Thoracic aorta (tissue), 2 donors: ENCODE measurements at regions not wholly inside any gene's neighbourhood (a gene's known extent, or its start where the extent isn't known, plus 50 kb on each side); places are given as distances from the start of the nearest gene placed in this dataset.
A peak's percentile ranks its signal among the peaks of the same experiment; 100 is the strongest.

ENCODE experiments used
- ATAC-seq: fragments of 150-250 bp; one replicate; pipeline ENCODE4 v1.8.0; 2017; ENCODE audit warnings: low read depth; ENCODE audit not compliant: insufficient number of reproducible peaks, low FRiP score
- DNase-seq: peaks from one replicate; pipeline ENCODE4 v3.0.0-alpha.2; 2020; ENCODE audit warnings: low spot score
- H3K27ac ChIP-seq, 2 donors: fragments of 200-600 bp; sonication (generic); 1 replicate in 1 of 2; 2 replicates in 1 of 2; pipeline ENCODE4 v1.5.1; 2016; ENCODE audit warnings: mild to moderate bottlenecking in 2 of 2, moderate library complexity in 2 of 2
- H3K27me3 ChIP-seq: fragments of 200-600 bp; sonication (generic); replicated peaks from 2 replicates; pipeline ENCODE4 v1.6.0; 2016; ENCODE audit warnings: mild to moderate bottlenecking; ENCODE audit not compliant: insufficient read depth
- H3K36me3 ChIP-seq: fragments of 200-600 bp; sonication (generic); one replicate; pipeline ENCODE4 v1.5.1; 2016
- H3K4me1 ChIP-seq, 2 donors: fragments of 200-600 bp; sonication (generic); 1 replicate in 1 of 2; 2 replicates in 1 of 2; pipeline versions ENCODE4 v1.5.1 to v1.6.0; 2016; ENCODE audit warnings: low read depth in 2 of 2, mild to moderate bottlenecking in 1 of 2; ENCODE audit not compliant: control insufficient read depth in 1 of 2
- H3K4me3 ChIP-seq: fragments of 200-600 bp; sonication (generic); 2 replicates; pipeline ENCODE4 v1.5.1; 2016; ENCODE audit warnings: mild to moderate bottlenecking
- H3K9me3 ChIP-seq: fragments of 200-600 bp; sonication (generic); 2 replicates; pipeline ENCODE4 v1.5.1; 2016
- TF ChIP-seq, protein P1 (sequence below): fragments of 200-600 bp; sonication (generic); IDR thresholded peaks from one replicate; pipeline ENCODE4 v1.5.1; 2019; ENCODE audit warnings: antibody characterized with exemption

DNA sequence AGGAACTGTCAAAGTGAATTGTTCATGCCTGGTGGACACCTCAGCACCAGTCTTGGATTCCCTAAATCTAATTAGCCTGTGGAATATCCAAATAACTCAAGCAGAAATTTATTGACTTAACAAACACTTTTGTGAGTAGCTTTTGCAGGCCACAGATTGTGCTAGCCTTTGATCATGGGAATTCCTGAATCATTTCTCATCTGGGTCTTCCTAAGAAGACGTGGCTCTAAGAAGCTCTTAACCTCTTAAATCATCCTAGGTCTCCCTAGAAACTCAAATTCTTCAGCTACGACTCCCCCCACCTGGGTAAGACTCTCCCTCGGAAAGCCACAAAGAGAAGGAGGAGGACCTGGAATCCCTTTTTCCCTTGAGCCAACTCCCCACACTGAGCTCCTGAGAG is 53.8 kb upstream of the PSEN2 start:
- ATAC-seq, result no peak
- H3K27me3 ChIP-seq, result no peaks in the 10 kb centered on the region
- peaks cover 2 to 18% of the 10 kb centered on the region in 2 donors for H3K4me1 ChIP-seq
- TF ChIP-seq, protein P1, sequence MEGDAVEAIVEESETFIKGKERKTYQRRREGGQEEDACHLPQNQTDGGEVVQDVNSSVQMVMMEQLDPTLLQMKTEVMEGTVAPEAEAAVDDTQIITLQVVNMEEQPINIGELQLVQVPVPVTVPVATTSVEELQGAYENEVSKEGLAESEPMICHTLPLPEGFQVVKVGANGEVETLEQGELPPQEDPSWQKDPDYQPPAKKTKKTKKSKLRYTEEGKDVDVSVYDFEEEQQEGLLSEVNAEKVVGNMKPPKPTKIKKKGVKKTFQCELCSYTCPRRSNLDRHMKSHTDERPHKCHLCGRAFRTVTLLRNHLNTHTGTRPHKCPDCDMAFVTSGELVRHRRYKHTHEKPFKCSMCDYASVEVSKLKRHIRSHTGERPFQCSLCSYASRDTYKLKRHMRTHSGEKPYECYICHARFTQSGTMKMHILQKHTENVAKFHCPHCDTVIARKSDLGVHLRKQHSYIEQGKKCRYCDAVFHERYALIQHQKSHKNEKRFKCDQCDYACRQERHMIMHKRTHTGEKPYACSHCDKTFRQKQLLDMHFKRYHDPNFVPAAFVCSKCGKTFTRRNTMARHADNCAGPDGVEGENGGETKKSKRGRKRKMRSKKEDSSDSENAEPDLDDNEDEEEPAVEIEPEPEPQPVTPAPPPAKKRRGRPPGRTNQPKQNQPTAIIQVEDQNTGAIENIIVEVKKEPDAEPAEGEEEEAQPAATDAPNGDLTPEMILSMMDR, result no peak
- no peak for DNase-seq
- H3K36me3 ChIP-seq, result no peaks in the 10 kb centered on the region
- H3K4me3 ChIP-seq, result no peak overlapping the region
- H3K27ac ChIP-seq, result no peak overlapping the region
- H3K9me3 ChIP-seq, result no peaks in the 10 kb centered on the region

DNA sequence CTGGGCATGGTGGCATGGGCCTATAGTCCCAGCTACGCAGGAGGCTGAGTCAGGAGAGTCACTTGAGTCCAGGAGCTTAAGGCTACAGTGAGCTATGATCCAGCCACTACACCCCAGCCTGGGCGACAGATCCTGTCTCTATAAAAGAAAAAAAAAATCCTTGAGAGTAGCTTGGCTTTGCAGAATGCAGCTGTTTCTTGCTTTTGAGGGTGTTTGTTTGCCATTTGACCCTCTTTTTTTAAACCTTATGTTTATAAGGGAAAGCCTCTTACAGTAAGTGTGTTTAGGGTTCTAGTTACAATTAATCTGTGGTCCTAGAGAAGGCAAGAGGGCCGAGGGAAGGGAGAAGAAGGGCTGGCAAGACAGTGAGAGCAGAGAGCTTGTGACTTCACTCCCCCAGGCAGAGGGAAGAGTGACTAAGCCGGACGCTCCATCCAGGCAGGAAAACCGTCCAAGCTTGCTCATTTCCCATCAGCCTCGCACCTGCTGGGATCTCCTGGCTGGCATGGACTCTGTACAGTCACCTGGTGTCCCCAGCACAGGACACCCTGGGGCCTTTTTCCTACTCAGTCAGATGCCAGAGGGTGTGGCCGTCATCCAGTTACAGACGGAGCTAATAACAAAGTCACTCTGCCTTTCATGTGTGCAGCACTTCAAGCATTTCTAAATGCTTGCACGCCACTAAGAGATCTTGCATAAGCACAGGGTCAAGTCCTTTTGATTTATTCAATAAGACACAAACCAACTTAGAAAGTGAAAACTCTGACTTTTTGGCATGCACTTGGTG is 55.5 kb upstream of the PSEN2 start:
- no peaks in the 10 kb centered on the region for H3K36me3 ChIP-seq
- peaks cover 0 to 11% of the 10 kb centered on the region in 2 donors for H3K4me1 ChIP-seq
- no peak overlapping the region for H3K4me3 ChIP-seq
- H3K27me3 ChIP-seq, result no peaks in the 10 kb centered on the region
- no peaks in the 10 kb centered on the region for H3K9me3 ChIP-seq
- TF ChIP-seq, protein P1, result no peak
- DNase-seq (peak; percentile 14), ATAC-seq (peak; percentile 44)
- peak overlapping the region; percentile 16 to 38 for H3K27ac ChIP-seq

DNA sequence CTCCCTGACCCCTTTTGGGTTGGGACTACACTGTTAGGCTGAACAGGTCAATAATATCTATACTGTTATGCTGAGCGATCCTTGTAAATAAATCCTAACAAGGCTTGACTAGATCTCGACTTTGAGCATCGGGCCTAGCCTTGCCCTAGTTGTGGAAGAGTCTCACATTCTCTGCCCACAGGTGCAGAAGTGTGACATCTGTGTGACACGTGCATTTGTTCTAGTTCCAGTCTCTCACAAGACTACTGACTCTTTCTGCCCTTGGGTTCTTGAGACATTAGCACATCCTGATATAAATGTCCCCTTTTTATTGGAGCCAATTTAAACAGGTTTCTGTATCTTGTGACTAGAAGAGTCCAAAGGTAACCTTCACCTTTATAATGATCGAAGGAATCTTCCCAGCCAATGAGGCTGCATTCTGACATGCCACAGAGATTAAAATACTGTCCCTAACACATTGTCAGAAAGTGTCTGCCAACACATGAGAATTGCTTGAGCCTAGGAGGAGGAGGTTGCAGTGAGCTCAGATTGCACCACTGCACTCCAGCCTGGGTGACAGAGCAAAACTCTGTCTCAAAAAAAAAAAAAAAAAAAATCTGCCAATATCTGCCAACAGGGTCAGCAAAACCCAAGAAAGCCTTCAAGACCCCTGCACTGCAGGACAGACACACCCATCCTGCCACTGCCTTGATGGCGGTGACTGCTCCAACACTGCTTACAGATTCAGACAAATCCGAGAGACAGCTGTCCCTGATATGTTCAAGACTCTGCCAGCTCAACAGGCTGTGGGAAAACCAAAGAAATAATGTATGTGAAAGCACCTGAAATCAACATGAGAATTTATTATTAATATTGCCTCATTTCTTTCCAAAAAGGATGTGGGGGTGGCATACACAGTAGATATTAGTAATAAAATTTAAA is 56.5 kb upstream of the PSEN2 start:
- Histone ChIP-seq H3K9me3 (no peaks in the 10 kb centered on the region), H3K4me1 (peaks cover 0 to 11% of the 10 kb centered on the region in 2 donors), H3K36me3 (no peaks in the 10 kb centered on the region), H3K27me3 (no peaks in the 10 kb centered on the region), H3K4me3 (no peak overlapping the region), H3K27ac (peak overlapping the region; percentile 16 to 38)
- ATAC-seq (no peak), DNase-seq (no peak)
- TF ChIP-seq, protein P1, result no peak

DNA sequence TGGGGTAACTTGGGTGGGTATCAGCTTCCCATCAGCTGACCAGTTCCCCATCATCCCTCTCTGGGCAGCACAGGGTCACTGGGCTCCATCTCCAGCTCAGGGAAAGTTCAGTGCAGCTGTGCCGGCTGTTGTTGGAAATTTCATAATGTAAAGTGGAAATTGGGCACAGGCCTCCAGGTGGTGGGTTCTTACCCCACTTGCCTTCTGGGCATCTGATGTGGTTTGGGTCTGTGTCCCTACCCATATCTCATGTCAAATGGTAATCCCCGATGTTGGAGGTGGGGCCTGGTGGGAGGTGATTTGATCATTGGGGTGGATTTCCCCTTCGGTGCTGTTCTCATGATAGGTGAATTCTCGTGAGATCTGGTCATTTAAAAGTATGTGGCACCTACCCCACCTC is 59.7 kb upstream of the PSEN2 start:
- no peak for ATAC-seq
- no peaks in the 10 kb centered on the region for H3K27me3 ChIP-seq
- DNase-seq, result no peak
- TF ChIP-seq, protein P1, result no peak
- H3K4me1 ChIP-seq, result peaks cover 0 to 11% of the 10 kb centered on the region in 2 donors
- H3K9me3 ChIP-seq, result no peaks in the 10 kb centered on the region
- H3K4me3 ChIP-seq, result no peak overlapping the region
- no peaks in the 10 kb centered on the region for H3K36me3 ChIP-seq
- no peak overlapping the region for H3K27ac ChIP-seq
